Right atrium auricular region (tissue), 2 donors: ENCODE measurements at regions not wholly inside any gene's neighbourhood (a gene's known extent, or its start where the extent isn't known, plus 50 kb on each side); places are given as distances from the start of the nearest gene placed in this dataset.
"Not testable (repeated sequence)": the region's sequence is repeated elsewhere in the genome, so short reads cannot be mapped to it uniquely, and the experiment has no call there.

ENCODE experiments used
- DNase-seq: peaks from one replicate; pipeline ENCODE4 v3.0.0-alpha.2; 2019; ENCODE audit warnings: low spot score
- H3K27ac ChIP-seq, 2 donors: fragments of 200-600 bp; sonication (generic); 1 replicate in 1 of 2; 2 replicates in 1 of 2; pipeline ENCODE4 v1.5.1; 2016 to 2019
- H3K27me3 ChIP-seq, 2 donors: fragments of 200-600 bp; sonication (generic); one replicate each; pipeline versions ENCODE4 v1.5.1 to v1.6.0; 2017 to 2019
- H3K36me3 ChIP-seq: fragments of 200-600 bp; sonication (generic); one replicate; pipeline ENCODE4 v1.5.1; 2016
- H3K4me1 ChIP-seq, 2 donors: fragments of 200-600 bp; sonication (generic); one replicate each; pipeline versions ENCODE4 v1.5.1 to v1.6.0; 2017 to 2019
- H3K4me3 ChIP-seq, 2 donors: fragments of 200-600 bp; sonication (generic); 1 replicate in 1 of 2; 2 replicates in 1 of 2; pipeline ENCODE4 v1.5.1; 2017 to 2019; ENCODE audit warnings: mild to moderate bottlenecking in 1 of 2, moderate library complexity in 1 of 2
- H3K9me3 ChIP-seq, 2 donors: fragments of 200-600 bp; sonication (generic); one replicate each; pipeline ENCODE4 v1.5.1; 2019
- TF ChIP-seq, protein P1 (sequence below), 2 donors: fragments of 200-600 bp; sonication (generic); IDR thresholded peaks; one replicate each; pipeline ENCODE4 v1.5.1; 2019; ENCODE audit warnings: antibody characterized with exemption in 2 of 2

- not testable (repeated sequence) for H3K36me3 ChIP-seq, H3K4me3 ChIP-seq, H3K27me3 ChIP-seq, H3K27ac ChIP-seq, H3K9me3 ChIP-seq, DNase-seq, H3K4me1 ChIP-seq
Measured at GRCh38 chr9:22508354-22508753, 61.7 kb downstream of the DMRTA1 start.

DNA sequence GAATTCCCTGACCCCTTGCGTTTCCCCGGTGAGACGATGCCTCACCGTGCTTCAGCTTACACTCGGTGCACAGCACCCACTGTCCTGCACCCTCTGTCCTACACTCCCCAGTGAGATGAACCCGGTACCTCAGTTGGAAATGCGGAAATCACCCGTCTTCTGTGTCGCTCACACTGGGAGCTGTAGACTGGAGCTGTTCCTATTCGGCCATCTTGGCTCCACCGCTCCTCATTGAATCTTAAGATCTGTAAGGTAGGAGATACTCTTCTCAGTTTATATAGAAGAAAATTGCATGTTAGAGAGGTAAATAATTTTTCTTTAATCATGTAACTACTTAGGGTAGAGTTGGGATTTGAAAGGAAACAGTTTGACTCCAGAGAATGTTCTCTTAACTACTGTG is 62.2 kb downstream of the DMRTA1 start:
- Histone ChIP-seq H3K27me3 (no peaks in the 10 kb centered on the region), H3K4me3 (no peak overlapping the region), H3K9me3 (no peaks in the 10 kb centered on the region), H3K36me3 (no peaks in the 10 kb centered on the region), H3K27ac (no peak overlapping the region), H3K4me1 (no peaks in the 10 kb centered on the region)
- DNase-seq = no peak
- TF ChIP-seq, protein P1, sequence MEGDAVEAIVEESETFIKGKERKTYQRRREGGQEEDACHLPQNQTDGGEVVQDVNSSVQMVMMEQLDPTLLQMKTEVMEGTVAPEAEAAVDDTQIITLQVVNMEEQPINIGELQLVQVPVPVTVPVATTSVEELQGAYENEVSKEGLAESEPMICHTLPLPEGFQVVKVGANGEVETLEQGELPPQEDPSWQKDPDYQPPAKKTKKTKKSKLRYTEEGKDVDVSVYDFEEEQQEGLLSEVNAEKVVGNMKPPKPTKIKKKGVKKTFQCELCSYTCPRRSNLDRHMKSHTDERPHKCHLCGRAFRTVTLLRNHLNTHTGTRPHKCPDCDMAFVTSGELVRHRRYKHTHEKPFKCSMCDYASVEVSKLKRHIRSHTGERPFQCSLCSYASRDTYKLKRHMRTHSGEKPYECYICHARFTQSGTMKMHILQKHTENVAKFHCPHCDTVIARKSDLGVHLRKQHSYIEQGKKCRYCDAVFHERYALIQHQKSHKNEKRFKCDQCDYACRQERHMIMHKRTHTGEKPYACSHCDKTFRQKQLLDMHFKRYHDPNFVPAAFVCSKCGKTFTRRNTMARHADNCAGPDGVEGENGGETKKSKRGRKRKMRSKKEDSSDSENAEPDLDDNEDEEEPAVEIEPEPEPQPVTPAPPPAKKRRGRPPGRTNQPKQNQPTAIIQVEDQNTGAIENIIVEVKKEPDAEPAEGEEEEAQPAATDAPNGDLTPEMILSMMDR (IDR thresholded peaks at IDR 0.05) = no peak

DNA sequence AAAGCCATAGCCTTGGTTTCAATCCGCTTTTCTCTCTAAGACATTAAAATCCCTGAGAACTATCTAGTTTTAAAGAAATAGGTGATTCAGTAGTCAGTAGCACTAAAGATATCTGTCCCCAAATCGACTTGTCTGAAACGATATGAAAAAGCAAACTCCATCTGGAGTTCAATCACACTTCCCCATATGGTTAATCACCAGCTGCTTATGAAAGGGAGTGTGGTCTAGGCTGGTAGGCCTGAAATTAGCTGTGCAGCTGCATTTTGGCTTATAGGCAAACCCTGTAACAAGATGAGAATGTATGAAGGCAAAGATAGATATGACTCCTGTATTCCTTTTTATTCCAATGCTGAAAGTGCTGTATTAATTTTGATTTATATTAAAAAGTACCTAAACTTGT is 65.9 kb downstream of the DMRTA1 start:
- no peaks in the 10 kb centered on the region for H3K36me3 ChIP-seq
- no peaks in the 10 kb centered on the region for H3K4me1 ChIP-seq
- no peak for DNase-seq
- TF ChIP-seq, protein P1 (IDR thresholded peaks at IDR 0.05) = no peak
- no peaks in the 10 kb centered on the region for H3K27me3 ChIP-seq
- no peak overlapping the region for H3K27ac ChIP-seq
- H3K9me3 ChIP-seq = no peaks in the 10 kb centered on the region
- H3K4me3 ChIP-seq = no peak overlapping the region

- Histone ChIP-seq H3K27ac (no peak overlapping the region), H3K4me3 (no peak overlapping the region), H3K27me3 (no peaks in the 10 kb centered on the region), H3K36me3 (no peaks in the 10 kb centered on the region), H3K9me3 (no peaks in the 10 kb centered on the region), H3K4me1 (no peaks in the 10 kb centered on the region)
- TF ChIP-seq, protein P1 (IDR thresholded peaks at IDR 0.05) = no peak
- no peak for DNase-seq
Measured at GRCh38 chr9:22514871-22515270, 68.2 kb downstream of the DMRTA1 start.

GRCh38 chr9:22522206-22522740 is 75.6 kb downstream of the DMRTA1 start:
- no peaks in the 10 kb centered on the region for H3K27me3 ChIP-seq
- no peaks in the 10 kb centered on the region for H3K36me3 ChIP-seq
- H3K9me3 ChIP-seq = no peaks in the 10 kb centered on the region
- DNase-seq = no peak
- TF ChIP-seq, protein P1 (IDR thresholded peaks at IDR 0.05) = no peak
- no peak overlapping the region for H3K27ac ChIP-seq
- H3K4me3 ChIP-seq = no peak overlapping the region
- no peaks in the 10 kb centered on the region for H3K4me1 ChIP-seq

DNA sequence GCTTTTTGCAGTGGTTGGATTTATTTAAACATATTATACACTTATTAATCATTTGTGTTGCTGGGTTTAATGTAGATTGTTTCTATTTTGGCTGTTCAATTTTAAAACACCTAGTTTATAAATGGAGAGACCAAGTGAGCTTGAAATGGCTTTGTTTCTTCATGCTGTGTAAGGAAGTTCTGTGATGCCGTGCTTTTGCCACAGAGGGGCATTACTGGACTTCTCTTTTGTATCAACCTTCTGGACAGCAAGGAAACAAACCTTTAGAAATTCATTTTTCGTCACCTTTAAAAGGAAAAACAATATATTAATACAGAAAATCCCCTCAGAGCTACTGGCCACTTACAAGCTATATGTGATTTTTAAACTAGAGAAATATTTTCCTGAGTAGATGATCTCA is 81.9 kb downstream of the DMRTA1 start:
- no peak overlapping the region for H3K27ac ChIP-seq
- no peaks in the 10 kb centered on the region for H3K9me3 ChIP-seq
- H3K27me3 ChIP-seq = no peaks in the 10 kb centered on the region
- H3K36me3 ChIP-seq = no peaks in the 10 kb centered on the region
- H3K4me1 ChIP-seq = no peaks in the 10 kb centered on the region
- no peak for DNase-seq
- H3K4me3 ChIP-seq = no peak overlapping the region
- TF ChIP-seq, protein P1 (IDR thresholded peaks at IDR 0.05) = peak in 1 of 2 donors; percentile 34
